H1 (cell line): ENCODE measurements at regions not wholly inside any gene's neighbourhood (a gene's known extent, or its start where the extent isn't known, plus 50 kb on each side); places are given as distances from the start of the nearest gene placed in this dataset.

ENCODE experiments used
- CTCF ChIA-PET: fragments of 300-600 bp; sonication (Branson Sonifier 250); formaldehyde crosslinking; loops from one replicate; lab custom pipeline; 2021; ENCODE audit not compliant: partially characterized antibody; lab: Charles Lee
- POLR2A ChIA-PET: fragments of 300-600 bp; sonication (Branson Sonifier 250); formaldehyde crosslinking; loops from one replicate; lab custom pipeline; 2021; ENCODE audit warnings: inconsistent platforms; ENCODE audit not compliant: partially characterized antibody; lab: Charles Lee
- DNase-seq, 2 experiments: peaks; one replicate each; pipeline versions ENCODE4 v3.0.0 to v3.0.0-alpha.2; 2010 to 2022; ENCODE audit warnings: low spot score in 2 of 2, low read depth in 1 of 2, mixed read lengths in 1 of 2
- FAIRE-seq: peaks from 2 replicates; lab custom pipeline; 2011; peaks lifted over from hg19 to GRCh38; lab: Jason Lieb, UNC
- H2AFZ ChIP-seq: 2 replicates; pipeline ENCODE4 v1.8.1; 2012; ENCODE audit warnings: low read length, inconsistent platforms
- H2AK5ac ChIP-seq: 2 replicates; pipeline ENCODE4 v1.6.1; 2013; ENCODE audit warnings: low read depth, low read length
- H2BK120ac ChIP-seq: replicated peaks from 2 replicates; pipeline ENCODE3; 2013; ENCODE audit warnings: low read depth, low read length, inconsistent platforms
- H2BK12ac ChIP-seq: 2 replicates; pipeline ENCODE4 v1.6.1; 2013; ENCODE audit warnings: low read depth, low read length
- H2BK15ac ChIP-seq: 2 replicates; pipeline ENCODE4 v1.6.1; 2013; ENCODE audit warnings: low read length
- H2BK20ac ChIP-seq: 2 replicates; pipeline ENCODE4 v1.6.1; 2013; ENCODE audit warnings: low read length
- H2BK5ac ChIP-seq: 2 replicates; pipeline ENCODE4 v1.6.1; 2013; ENCODE audit warnings: low read depth, low read length
- H3K14ac ChIP-seq: 2 replicates; pipeline ENCODE4 v1.6.1; 2013; ENCODE audit warnings: inconsistent platforms; ENCODE audit not compliant: insufficient read length
- H3K18ac ChIP-seq: 2 replicates; pipeline ENCODE4 v1.6.1; 2013; ENCODE audit warnings: low read length; ENCODE audit errors: extremely low read depth
- H3K23ac ChIP-seq: 2 replicates; pipeline ENCODE4 v1.6.1; 2013; ENCODE audit warnings: inconsistent platforms; ENCODE audit not compliant: insufficient read length
- H3K23me2 ChIP-seq: 2 replicates; pipeline ENCODE4 v1.6.1; 2013; ENCODE audit warnings: low read depth, low read length
- H3K27ac ChIP-seq: 2 replicates; pipeline ENCODE4 v1.6.1; 2011; ENCODE audit warnings: low read depth, low read length, inconsistent platforms
- H3K27me3 ChIP-seq, 4 experiments: replicated peaks in 1 of 4; 1 replicate in 1 of 4; 2 replicates in 3 of 4; pipeline versions ENCODE4 v1.6.1 to v1.8.1; 2011 to 2013; ENCODE audit warnings: low read length in 3 of 4, mild to moderate bottlenecking in 3 of 4, inconsistent platforms in 2 of 4, mixed read lengths in 2 of 4, moderate library complexity in 1 of 4; ENCODE audit not compliant: control insufficient read depth in 3 of 4, insufficient read depth in 3 of 4; ENCODE audit errors: extremely low read depth in 1 of 4
- H3K36me3 ChIP-seq, 4 experiments: 2 replicates each; pipeline versions ENCODE4 v1.6.1 to v1.8.1; 2011 to 2013; ENCODE audit warnings: mild to moderate bottlenecking in 4 of 4, low read length in 3 of 4, moderate library complexity in 2 of 4, control low read depth in 1 of 4, inconsistent platforms in 1 of 4; ENCODE audit not compliant: insufficient read depth in 4 of 4, control insufficient read depth in 2 of 4
- H3K4ac ChIP-seq: replicated peaks from 2 replicates; pipeline ENCODE3; 2013; ENCODE audit warnings: low read length, low read depth, mixed read lengths, inconsistent platforms; ENCODE audit not compliant: insufficient read length
- H3K4me1 ChIP-seq, 4 experiments: replicated peaks in 1 of 4; 1 replicate in 1 of 4; 2 replicates in 3 of 4; pipeline versions ENCODE4 v1.6.1 to v1.8.1; 2011 to 2013; ENCODE audit warnings: low read length in 3 of 4, inconsistent platforms in 2 of 4, mixed read lengths in 1 of 4; ENCODE audit not compliant: insufficient read depth in 4 of 4, control insufficient read depth in 3 of 4
- H3K4me2 ChIP-seq, 2 experiments: 2 replicates each; pipeline versions ENCODE4 v1.6.1 to v1.8.1; 2011 to 2013; ENCODE audit warnings: low read depth in 2 of 2, low read length in 2 of 2, control low read depth in 1 of 2, inconsistent platforms in 1 of 2, mild to moderate bottlenecking in 1 of 2; ENCODE audit not compliant: insufficient read depth in 1 of 2
- H3K4me3 ChIP-seq, 4 experiments: fragments of 200-600, 300-600 bp in 1 of 4; sonication (generic), shearing (Covaris generic), sonication (Bioruptor Twin) in 1 of 4; 2 replicates each; pipeline versions ENCODE4 v1.5.1 to v1.8.1; 2011 to 2016; ENCODE audit warnings: low read length in 4 of 4, low read depth in 3 of 4, control low read depth in 2 of 4, inconsistent platforms in 2 of 4, mild to moderate bottlenecking in 2 of 4, mixed read lengths in 1 of 4, moderate library complexity in 1 of 4; ENCODE audit not compliant: insufficient read depth in 2 of 4; ENCODE audit errors: extremely low read depth in 1 of 4
- H3K56ac ChIP-seq: replicated peaks from 2 replicates; pipeline ENCODE3; 2013; ENCODE audit warnings: low read depth, mild to moderate bottlenecking, mixed read lengths, low read length, inconsistent platforms; ENCODE audit not compliant: insufficient read length
- H3K79me1 ChIP-seq: 2 replicates; pipeline ENCODE4 v1.6.1; 2013; ENCODE audit warnings: low read depth, low read length, control low read depth
- H3K79me2 ChIP-seq, 2 experiments: 2 replicates each; pipeline versions ENCODE4 v1.6.1 to v1.8.1; 2012 to 2013; ENCODE audit warnings: low read length in 2 of 2, mild to moderate bottlenecking in 2 of 2, inconsistent platforms in 1 of 2; ENCODE audit not compliant: insufficient read depth in 2 of 2, control insufficient read depth in 1 of 2
- H3K9ac ChIP-seq, 4 experiments: replicated peaks in 1 of 4; 1 replicate in 1 of 4; 2 replicates in 3 of 4; pipeline versions ENCODE4 v1.6.1 to v1.8.1; 2011 to 2013; ENCODE audit warnings: low read depth in 3 of 4, low read length in 3 of 4, control low read depth in 2 of 4, mild to moderate bottlenecking in 2 of 4, moderate library complexity in 2 of 4, inconsistent platforms in 1 of 4; ENCODE audit errors: extremely low read depth in 1 of 4
- H3K9me3 ChIP-seq, 2 experiments: 2 replicates each; pipeline versions ENCODE4 v1.6.1 to v1.8.1; 2012 to 2013; ENCODE audit warnings: mild to moderate bottlenecking in 2 of 2, moderate library complexity in 2 of 2, control low read depth in 1 of 2, inconsistent platforms in 1 of 2, low read depth in 1 of 2, low read length in 1 of 2, mixed read lengths in 1 of 2; ENCODE audit not compliant: insufficient read depth in 2 of 2
- H4K20me1 ChIP-seq, 2 experiments: replicated peaks in 1 of 2; 2 replicates each; pipeline versions ENCODE3 to v1.8.1; 2011 to 2013; ENCODE audit warnings: inconsistent platforms in 2 of 2, low read length in 2 of 2, mild to moderate bottlenecking in 1 of 2; ENCODE audit not compliant: insufficient read depth in 2 of 2, control insufficient read depth in 1 of 2
- H4K5ac ChIP-seq: 2 replicates; pipeline ENCODE4 v1.6.1; 2013; ENCODE audit warnings: low read length, low read depth, mixed read lengths, inconsistent platforms; ENCODE audit not compliant: insufficient read length
- H4K8ac ChIP-seq: 2 replicates; pipeline ENCODE4 v1.8.0; 2013; ENCODE audit warnings: mild to moderate bottlenecking, moderate library complexity, low read length, inconsistent platforms; ENCODE audit not compliant: insufficient read depth; ENCODE audit errors: extremely low read depth
- H4K91ac ChIP-seq: replicated peaks from 2 replicates; pipeline ENCODE3; 2013; ENCODE audit warnings: low read length, mixed read lengths, inconsistent platforms; ENCODE audit not compliant: insufficient read length
- WGBS, 2 experiments: shearing (Covaris generic) in 1 of 2; methylation state at CpG; one replicate each; pipeline versions ENCODE4 v1.1.6 to v1.1.7; 2013 to 2015; ENCODE audit warnings: low lambda C conversion rate in 2 of 2, mixed read lengths in 2 of 2, inconsistent platforms in 1 of 2, low coverage in 1 of 2, missing lambda C conversion rate in 1 of 2; ENCODE audit not compliant: insufficient replicate concordance in 2 of 2, insufficient coverage in 1 of 2, insufficient read length in 1 of 2; ENCODE audit errors: extremely low coverage in 1 of 2, missing lambda C conversion rate in 1 of 2; 5-methylcytosine and 5-hydroxymethylcytosine counted together
- TF ChIP-seq, protein P1 (sequence below): IDR thresholded peaks from 2 replicates; pipeline ENCODE4 v1.6.1; 2012; ENCODE audit warnings: low read length, inconsistent platforms

DNA sequence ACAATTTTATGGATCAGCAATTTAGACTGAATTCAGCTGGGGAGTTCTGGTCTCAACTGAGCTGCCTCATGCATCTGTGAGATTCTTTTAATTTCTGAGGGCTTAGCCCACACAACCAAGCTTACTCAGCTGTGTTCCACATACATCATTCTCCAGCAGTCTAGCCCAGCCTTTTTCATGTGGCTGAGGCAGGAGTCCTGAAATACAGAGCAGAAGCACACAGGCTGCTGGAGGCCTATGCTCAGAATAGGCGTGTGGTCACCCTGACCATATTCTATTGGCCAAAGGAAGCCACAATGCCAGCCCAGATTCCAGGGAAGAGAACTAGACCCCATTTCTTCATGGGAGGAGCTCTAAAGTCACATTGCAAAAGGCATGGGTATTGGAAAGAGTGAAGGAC is 72.3 kb upstream of the DHRS4 start:
- no peak overlapping the region for H2AFZ ChIP-seq
- TF ChIP-seq, protein P1, sequence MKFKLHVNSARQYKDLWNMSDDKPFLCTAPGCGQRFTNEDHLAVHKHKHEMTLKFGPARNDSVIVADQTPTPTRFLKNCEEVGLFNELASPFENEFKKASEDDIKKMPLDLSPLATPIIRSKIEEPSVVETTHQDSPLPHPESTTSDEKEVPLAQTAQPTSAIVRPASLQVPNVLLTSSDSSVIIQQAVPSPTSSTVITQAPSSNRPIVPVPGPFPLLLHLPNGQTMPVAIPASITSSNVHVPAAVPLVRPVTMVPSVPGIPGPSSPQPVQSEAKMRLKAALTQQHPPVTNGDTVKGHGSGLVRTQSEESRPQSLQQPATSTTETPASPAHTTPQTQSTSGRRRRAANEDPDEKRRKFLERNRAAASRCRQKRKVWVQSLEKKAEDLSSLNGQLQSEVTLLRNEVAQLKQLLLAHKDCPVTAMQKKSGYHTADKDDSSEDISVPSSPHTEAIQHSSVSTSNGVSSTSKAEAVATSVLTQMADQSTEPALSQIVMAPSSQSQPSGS: no peak
- TF ChIP-seq, all 59 proteins: peak for 0
- Histone ChIP-seq H3K79me2 (no peaks in the 10 kb centered on the region), H3K56ac (no peak overlapping the region), H4K8ac (no peak overlapping the region), H2BK12ac (no peak overlapping the region), H2BK5ac (no peak overlapping the region), H3K4me2 (no peak overlapping the region), H4K20me1 (no peaks in the 10 kb centered on the region), H4K5ac (no peak overlapping the region), H3K18ac (no peak overlapping the region), H3K36me3 (no peaks in the 10 kb centered on the region), H2BK20ac (no peak overlapping the region), H3K27me3 (no peaks in the 10 kb centered on the region), H3K4ac (no peak overlapping the region), H3K4me3 (no peak overlapping the region), H4K91ac (no peak overlapping the region), H3K23ac (no peak overlapping the region), H2AK5ac (no peak overlapping the region), H3K79me1 (no peaks in the 10 kb centered on the region), H3K4me1 (no peaks in the 10 kb centered on the region), H2BK15ac (no peak overlapping the region), H3K27ac (no peak overlapping the region), H3K9ac (no peak overlapping the region), H2BK120ac (no peak overlapping the region), H3K9me3 (peaks cover 24 to 34% of the 10 kb centered on the region in 2 experiments), H3K23me2 (no peaks in the 10 kb centered on the region), H3K14ac (no peak overlapping the region)
- DNase-seq (no peak), FAIRE-seq (no peak)
- WGBS, 2 experiments: 53% methylated on average over 1 of the region's 1 CpG; no CpG with 5 or more reads in 1 of the 2 experiments
- ChIA-PET CTCF (interaction anchor here (1.0 to 1.2 kb wide), 3 partner anchors 19 to 249 kb away, joined by 3 to 4 read pairs (median 3); partner anchors contain the start of gene DHRS4), POLR2A (no interaction called here)
